WTC11 (cell line): ENCODE measurements at regions not wholly inside any gene's neighbourhood (a gene's known extent, or its start where the extent isn't known, plus 50 kb on each side); places are given as distances from the start of the nearest gene placed in this dataset.

Source experiments
- CREM ChIP-seq: sonication (generic); formaldehyde crosslinking; IDR thresholded peaks from 2 replicates; pipeline ENCODE4 v1.8.1; 2022; ENCODE audit warnings: mild to moderate bottlenecking, missing genetic modification reagents, moderate library complexity
- ELF4 ChIP-seq: sonication (generic); formaldehyde crosslinking; IDR thresholded peaks from 2 replicates; pipeline ENCODE4 v1.8.1; 2022; ENCODE audit warnings: low read depth, mild to moderate bottlenecking, moderate library complexity, missing genetic modification reagents
- USF1 ChIP-seq: sonication (generic); formaldehyde crosslinking; IDR thresholded peaks from 2 replicates; pipeline ENCODE4 v1.8.0; 2022; ENCODE audit warnings: mild to moderate bottlenecking, missing genetic modification reagents
- TF ChIP-seq, protein P1 (sequence below): sonication (generic); formaldehyde crosslinking; IDR thresholded peaks from 2 replicates; pipeline ENCODE4 v1.8.1; 2023; ENCODE audit warnings: mild to moderate bottlenecking, missing genetic modification reagents, moderate library complexity
- TF ChIP-seq, protein P2 (sequence below): fragments of 200-600 bp; IDR thresholded peaks from 2 replicates; pipeline ENCODE4 v1.8.0; 2022; ENCODE audit warnings: antibody characterized with exemption

DNA sequence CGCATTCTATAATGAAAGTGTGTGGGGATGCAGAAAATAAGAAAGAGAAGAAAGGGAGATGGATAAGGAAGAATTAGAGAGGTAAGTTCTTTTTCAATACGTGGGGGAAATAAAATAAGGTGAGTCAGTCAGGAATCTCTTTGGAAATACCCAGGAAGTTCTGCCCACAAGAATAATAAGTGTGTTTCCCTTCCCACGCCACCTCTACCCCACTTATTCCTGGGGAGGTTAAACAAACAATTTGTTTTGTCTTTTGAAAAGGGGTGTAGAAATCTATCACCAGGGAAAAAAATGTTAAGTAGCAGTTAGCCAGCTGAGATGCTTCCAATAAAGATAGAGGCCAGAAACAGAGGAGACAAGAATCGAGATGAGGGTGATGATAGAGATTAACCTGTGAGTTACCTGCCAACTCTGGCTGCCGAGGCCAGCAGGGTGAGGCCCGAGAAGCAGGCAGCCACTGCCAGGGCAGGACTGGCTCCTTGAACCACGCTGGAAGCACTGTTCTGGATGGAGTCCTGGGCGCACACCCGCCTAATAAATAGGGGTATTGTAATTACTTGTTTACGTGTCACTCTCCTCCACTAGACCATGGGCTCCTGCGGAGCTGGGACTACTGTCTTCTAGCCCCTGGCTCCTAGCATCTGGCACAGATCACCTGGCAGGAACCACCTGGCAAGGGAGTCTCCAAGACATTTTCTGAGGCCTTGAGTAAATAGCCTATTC is 191.3 kb downstream of the FGFR2 start:
- TF ChIP-seq ELF4 (CRISPR knock-in tag) (no peak), USF1 (CRISPR knock-in tag) (no peak), CREM (CRISPR knock-in tag) (no peak)
- TF ChIP-seq, protein P1, sequence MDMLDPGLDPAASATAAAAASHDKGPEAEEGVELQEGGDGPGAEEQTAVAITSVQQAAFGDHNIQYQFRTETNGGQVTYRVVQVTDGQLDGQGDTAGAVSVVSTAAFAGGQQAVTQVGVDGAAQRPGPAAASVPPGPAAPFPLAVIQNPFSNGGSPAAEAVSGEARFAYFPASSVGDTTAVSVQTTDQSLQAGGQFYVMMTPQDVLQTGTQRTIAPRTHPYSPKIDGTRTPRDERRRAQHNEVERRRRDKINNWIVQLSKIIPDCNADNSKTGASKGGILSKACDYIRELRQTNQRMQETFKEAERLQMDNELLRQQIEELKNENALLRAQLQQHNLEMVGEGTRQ (CRISPR knock-in tag) = no peak
- TF ChIP-seq, protein P2, sequence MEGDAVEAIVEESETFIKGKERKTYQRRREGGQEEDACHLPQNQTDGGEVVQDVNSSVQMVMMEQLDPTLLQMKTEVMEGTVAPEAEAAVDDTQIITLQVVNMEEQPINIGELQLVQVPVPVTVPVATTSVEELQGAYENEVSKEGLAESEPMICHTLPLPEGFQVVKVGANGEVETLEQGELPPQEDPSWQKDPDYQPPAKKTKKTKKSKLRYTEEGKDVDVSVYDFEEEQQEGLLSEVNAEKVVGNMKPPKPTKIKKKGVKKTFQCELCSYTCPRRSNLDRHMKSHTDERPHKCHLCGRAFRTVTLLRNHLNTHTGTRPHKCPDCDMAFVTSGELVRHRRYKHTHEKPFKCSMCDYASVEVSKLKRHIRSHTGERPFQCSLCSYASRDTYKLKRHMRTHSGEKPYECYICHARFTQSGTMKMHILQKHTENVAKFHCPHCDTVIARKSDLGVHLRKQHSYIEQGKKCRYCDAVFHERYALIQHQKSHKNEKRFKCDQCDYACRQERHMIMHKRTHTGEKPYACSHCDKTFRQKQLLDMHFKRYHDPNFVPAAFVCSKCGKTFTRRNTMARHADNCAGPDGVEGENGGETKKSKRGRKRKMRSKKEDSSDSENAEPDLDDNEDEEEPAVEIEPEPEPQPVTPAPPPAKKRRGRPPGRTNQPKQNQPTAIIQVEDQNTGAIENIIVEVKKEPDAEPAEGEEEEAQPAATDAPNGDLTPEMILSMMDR = no peak
